Stromal cell of bone marrow (primary cell): ENCODE measurements at regions not wholly inside any gene's neighbourhood (a gene's known extent, or its start where the extent isn't known, plus 50 kb on each side); places are given as distances from the start of the nearest gene placed in this dataset.

Experiments used
- DNase-seq: peaks from one replicate; pipeline ENCODE4 v3.0.0-alpha.2; 2012; ENCODE audit warnings: low read depth

GRCh38 chr2:9137379-9138150 lies 69.0 kb upstream of the ASAP2 start:
- DNase-seq: no peak

- DNase-seq: no peak
Measured at GRCh38 chr2:9135822-9136558, 70.6 kb upstream of the ASAP2 start.

GRCh38 chr2:9127316-9127715 lies 79.3 kb upstream of the ASAP2 start:
- no peak for DNase-seq

GRCh38 chr2:9126540-9126939 lies 80.1 kb upstream of the ASAP2 start:
- no peak for DNase-seq

GRCh38 chr2:9124231-9124741 lies 82.3 kb upstream of the ASAP2 start:
- DNase-seq: no peak

- DNase-seq: no peak
Measured at GRCh38 chr2:9123069-9123468, 83.5 kb upstream of the ASAP2 start.

- no peak for DNase-seq
Measured at GRCh38 chr2:9122367-9122766, 84.2 kb upstream of the ASAP2 start.

- DNase-seq: no peak
Measured at GRCh38 chr2:9118383-9118960, 88.1 kb upstream of the ASAP2 start.

GRCh38 chr2:9115229-9115628 lies 91.4 kb upstream of the ASAP2 start:
- DNase-seq: no peak

- DNase-seq: no peak
Measured at GRCh38 chr2:9114458-9114857, 92.2 kb upstream of the ASAP2 start.

- no peak for DNase-seq
Measured at GRCh38 chr2:9113916-9114315, 92.7 kb upstream of the ASAP2 start.

GRCh38 chr2:9113262-9113661 lies 93.3 kb upstream of the ASAP2 start:
- no peak for DNase-seq

GRCh38 chr2:9112079-9112721 lies 94.4 kb upstream of the ASAP2 start:
- DNase-seq: peak; percentile 90

- no peak for DNase-seq
Measured at GRCh38 chr2:9110893-9111569, 95.6 kb upstream of the ASAP2 start.

- DNase-seq: no peak
Measured at GRCh38 chr2:9110346-9110884, 96.2 kb upstream of the ASAP2 start.

GRCh38 chr2:9109871-9110270 lies 96.7 kb upstream of the ASAP2 start:
- no peak for DNase-seq

GRCh38 chr2:9108210-9108967 lies 98.2 kb upstream of the ASAP2 start:
- no peak for DNase-seq

GRCh38 chr2:9107168-9108025 lies 99.2 kb upstream of the ASAP2 start:
- no peak for DNase-seq

- DNase-seq: no peak
Measured at GRCh38 chr2:9106338-9107167, 100.1 kb upstream of the ASAP2 start.
